ENCODE measurements at regions not wholly inside any gene's neighbourhood (a gene's known extent, or its start where the extent isn't known, plus 50 kb on each side); places are given as distances from the start of the nearest gene placed in this dataset.
"Not testable (repeated sequence)": the region's sequence is repeated elsewhere in the genome, so short reads cannot be mapped to it uniquely, and the experiment has no call there.

- TF ChIP-seq CTCF, EP300, POLR2A (IDR thresholded peaks at IDR 0.05): not testable (repeated sequence)
Observed at GRCh38 chr13:109997056-109997595, 210.7 kb upstream of the IRS2 start.
